CD14-positive monocyte (primary cell): ENCODE measurements at regions not wholly inside any gene's neighbourhood (a gene's known extent, or its start where the extent isn't known, plus 50 kb on each side); places are given as distances from the start of the nearest gene placed in this dataset.
"Not testable (repeated sequence)": the region's sequence is repeated elsewhere in the genome, so short reads cannot be mapped to it uniquely, and the experiment has no call there.

Experiments used
- DNase-seq, 3 donors: peaks; one replicate each; pipeline ENCODE4 v3.0.0-alpha.2; 2011 to 2022
- H2AFZ ChIP-seq: 2 replicates; pipeline ENCODE4 v1.6.0; 2012; ENCODE audit warnings: mild to moderate bottlenecking, low read depth, low read length, inconsistent platforms; ENCODE audit not compliant: insufficient read depth, poor library complexity, severe bottlenecking
- H3K27ac ChIP-seq, 2 donors: 1 replicate in 1 of 2; 2 replicates in 1 of 2; pipeline ENCODE4 v1.5.1; 2012 to 2013; ENCODE audit warnings: low read length in 2 of 2, control low read depth in 1 of 2, inconsistent platforms in 1 of 2, low read depth in 1 of 2, mild to moderate bottlenecking in 1 of 2
- H3K27me3 ChIP-seq, 2 donors: one replicate each; pipeline versions ENCODE4 v1.6.0 to v1.6.1; 2011 to 2013; ENCODE audit warnings: low read length in 2 of 2; ENCODE audit not compliant: control insufficient read depth in 2 of 2, insufficient read depth in 2 of 2
- H3K36me3 ChIP-seq, 2 donors: replicated peaks in 1 of 2; 1 replicate in 1 of 2; 2 replicates in 1 of 2; pipeline versions ENCODE4 v1.5.1 to v1.6.1; 2012 to 2013; ENCODE audit warnings: low read length in 2 of 2, control low read depth in 1 of 2, inconsistent platforms in 1 of 2, mild to moderate bottlenecking in 1 of 2; ENCODE audit not compliant: insufficient read depth in 2 of 2, control insufficient read depth in 1 of 2
- H3K4me1 ChIP-seq, 2 donors: 1 replicate in 1 of 2; 2 replicates in 1 of 2; pipeline versions ENCODE4 v1.5.1 to v1.6.1; 2012 to 2013; ENCODE audit warnings: low read length in 2 of 2, control low read depth in 1 of 2, inconsistent platforms in 1 of 2, mild to moderate bottlenecking in 1 of 2, moderate library complexity in 1 of 2; ENCODE audit not compliant: insufficient read depth in 2 of 2, control insufficient read depth in 1 of 2
- H3K4me2 ChIP-seq: replicated peaks from 2 replicates; pipeline ENCODE3; 2012; ENCODE audit warnings: low read length, moderate library complexity, mild to moderate bottlenecking; ENCODE audit not compliant: poor library complexity, severe bottlenecking; ENCODE audit errors: extremely low read depth
- H3K4me3 ChIP-seq, 3 experiments: fragments of 200-600 bp in 1 of 3; sonication (generic) in 1 of 3; replicated peaks in 1 of 3; 1 replicate in 2 of 3; 2 replicates in 1 of 3; pipeline ENCODE4 v1.5.1; 2011 to 2013; ENCODE audit warnings: low read length in 3 of 3, mild to moderate bottlenecking in 3 of 3, control low read depth in 2 of 3, low read depth in 2 of 3, inconsistent platforms in 1 of 3, moderate library complexity in 1 of 3
- H3K79me2 ChIP-seq: 2 replicates; pipeline ENCODE4 v1.6.0; 2012; ENCODE audit warnings: mild to moderate bottlenecking, control low read depth, inconsistent platforms, low read length, moderate library complexity; ENCODE audit not compliant: insufficient read depth
- H3K9ac ChIP-seq: 2 replicates; pipeline ENCODE4 v1.6.0; 2017; ENCODE audit warnings: low read length, mild to moderate bottlenecking; ENCODE audit not compliant: insufficient read depth, poor library complexity, severe bottlenecking
- H3K9me3 ChIP-seq, 2 donors: replicated peaks in 1 of 2; 1 replicate in 1 of 2; 2 replicates in 1 of 2; pipeline versions ENCODE4 v1.5.1 to v1.6.1; 2012 to 2013; ENCODE audit warnings: low read length in 2 of 2, control low read depth in 1 of 2; ENCODE audit not compliant: control insufficient read depth in 1 of 2, insufficient read depth in 1 of 2
- H4K20me1 ChIP-seq: 2 replicates; pipeline ENCODE4 v1.6.0; 2012; ENCODE audit warnings: mild to moderate bottlenecking, low read length, control low read depth, moderate library complexity; ENCODE audit not compliant: insufficient read depth
- H3K27ac Mint-ChIP-seq, 7 donors: one replicate each; pipeline ENCODE4 v1.8.0; 2020; ENCODE audit warnings: mild to moderate bottlenecking in 7 of 7, mixed read lengths in 7 of 7, moderate library complexity in 6 of 7, inconsistent platforms in 2 of 7
- H3K27me3 Mint-ChIP-seq, 3 donors: one replicate each; pipeline ENCODE4 v1.8.0; 2021 to 2022; ENCODE audit warnings: low read depth in 3 of 3, mild to moderate bottlenecking in 3 of 3, mixed read lengths in 3 of 3, moderate library complexity in 3 of 3, inconsistent platforms in 1 of 3
- H3K36me3 Mint-ChIP-seq, 2 donors: one replicate each; pipeline ENCODE4 v1.8.0; 2020; ENCODE audit warnings: mixed read lengths in 2 of 2, inconsistent platforms in 1 of 2, mild to moderate bottlenecking in 1 of 2
- H3K4me1 Mint-ChIP-seq: one replicate; pipeline ENCODE4 v1.8.0; 2020; ENCODE audit warnings: mild to moderate bottlenecking, mixed read lengths
- H3K4me3 Mint-ChIP-seq, 2 donors: one replicate each; pipeline ENCODE4 v1.8.0; 2020; ENCODE audit warnings: mild to moderate bottlenecking in 2 of 2, mixed read lengths in 2 of 2, moderate library complexity in 1 of 2
- H3K9me3 Mint-ChIP-seq, 7 donors: one replicate each; pipeline ENCODE4 v1.8.0; 2020 to 2022; ENCODE audit warnings: mixed read lengths in 7 of 7, mild to moderate bottlenecking in 6 of 7, moderate library complexity in 6 of 7, inconsistent platforms in 2 of 7
- WGBS: methylation state at CpG from one replicate; pipeline ENCODE4 v1.1.5; 2013; ENCODE audit warnings: missing lambda C conversion rate; ENCODE audit not compliant: insufficient coverage; 5-methylcytosine and 5-hydroxymethylcytosine counted together
- intact Hi-C, 2 donors: fragments of 100-400 bp; cut with micrococcal nuclease; formaldehyde crosslinking; loops; one replicate each; pipeline versions ENCODE4 v1.15.0 to v1.15.1; 2023
- TF ChIP-seq, protein P1 (sequence below): fragments of 200-600 bp; IDR thresholded peaks from one replicate; pipeline ENCODE4 v1.8.0; 2022; ENCODE audit warnings: antibody characterized with exemption, mild to moderate bottlenecking

DNA sequence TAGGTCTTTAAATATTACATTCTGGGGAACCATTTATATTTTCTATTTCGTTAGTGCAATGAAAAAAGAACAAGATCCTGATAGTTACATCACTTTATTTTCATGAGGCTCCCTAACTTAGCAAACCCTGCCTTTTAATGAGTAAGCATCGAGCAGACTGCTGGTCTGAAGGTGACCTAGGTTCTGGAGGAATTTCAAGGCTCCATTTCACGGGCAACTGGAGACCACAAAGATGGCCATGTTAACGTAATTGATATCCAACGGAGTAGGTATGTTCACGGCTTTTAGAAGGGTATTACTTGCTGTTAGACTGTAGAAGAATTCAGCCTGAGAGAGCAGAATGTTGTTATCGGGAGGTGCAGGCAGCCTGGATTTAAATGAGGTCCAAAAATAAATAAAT lies 1597.6 kb downstream of the EFNB2 start:
- Histone ChIP-seq H3K27me3 (no peaks in the 10 kb centered on the region), H3K4me1 (no peaks in the 10 kb centered on the region), H3K9me3 (no peaks in the 10 kb centered on the region), H3K27ac (no peak overlapping the region), H2AFZ (no peak overlapping the region), H3K4me2 (no peak overlapping the region), H3K36me3 (no peaks in the 10 kb centered on the region), H4K20me1 (no peaks in the 10 kb centered on the region), H3K4me3 (no peak overlapping the region), H3K79me2 (no peaks in the 10 kb centered on the region), H3K9ac (no peak overlapping the region)
- Mint-ChIP-seq H3K36me3 (no peaks in the 10 kb centered on the region), H3K4me3 (no peak overlapping the region), H3K4me1 (peaks cover 8% of the 10 kb centered on the region), H3K9me3 (peaks cover 2 to 9% (median 5%) of the 10 kb centered on the region in 7 donors), H3K27me3 (peaks cover 0 to 1% (median 0%) of the 10 kb centered on the region in 3 donors), H3K27ac (no peak overlapping the region)
- WGBS: 94% methylated on average over 5 of the region's 7 CpGs
- TF ChIP-seq, protein P1, sequence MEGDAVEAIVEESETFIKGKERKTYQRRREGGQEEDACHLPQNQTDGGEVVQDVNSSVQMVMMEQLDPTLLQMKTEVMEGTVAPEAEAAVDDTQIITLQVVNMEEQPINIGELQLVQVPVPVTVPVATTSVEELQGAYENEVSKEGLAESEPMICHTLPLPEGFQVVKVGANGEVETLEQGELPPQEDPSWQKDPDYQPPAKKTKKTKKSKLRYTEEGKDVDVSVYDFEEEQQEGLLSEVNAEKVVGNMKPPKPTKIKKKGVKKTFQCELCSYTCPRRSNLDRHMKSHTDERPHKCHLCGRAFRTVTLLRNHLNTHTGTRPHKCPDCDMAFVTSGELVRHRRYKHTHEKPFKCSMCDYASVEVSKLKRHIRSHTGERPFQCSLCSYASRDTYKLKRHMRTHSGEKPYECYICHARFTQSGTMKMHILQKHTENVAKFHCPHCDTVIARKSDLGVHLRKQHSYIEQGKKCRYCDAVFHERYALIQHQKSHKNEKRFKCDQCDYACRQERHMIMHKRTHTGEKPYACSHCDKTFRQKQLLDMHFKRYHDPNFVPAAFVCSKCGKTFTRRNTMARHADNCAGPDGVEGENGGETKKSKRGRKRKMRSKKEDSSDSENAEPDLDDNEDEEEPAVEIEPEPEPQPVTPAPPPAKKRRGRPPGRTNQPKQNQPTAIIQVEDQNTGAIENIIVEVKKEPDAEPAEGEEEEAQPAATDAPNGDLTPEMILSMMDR: no peak
- DNase-seq: no peak
- intact Hi-C loops: no loop called here

DNA sequence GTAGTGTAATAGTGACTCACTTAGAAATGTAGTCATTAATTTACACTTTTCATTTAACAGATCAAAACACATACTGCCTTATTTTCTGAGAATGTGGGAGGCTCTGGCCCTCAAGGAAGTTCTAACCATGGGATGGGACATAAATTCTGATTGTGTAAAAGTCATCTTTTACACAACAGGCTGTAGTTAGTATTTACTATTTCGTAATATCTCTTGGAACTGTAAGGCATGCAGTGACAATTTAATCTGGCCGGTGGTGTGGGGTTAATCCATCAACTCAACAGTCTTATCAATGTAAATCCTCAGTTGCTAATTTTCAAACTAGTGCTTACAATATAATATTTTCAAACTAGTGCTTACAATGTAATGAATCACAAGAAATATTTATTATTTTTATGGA lies 1599.2 kb downstream of the EFNB2 start:
- no peaks in the 10 kb centered on the region for H4K20me1 ChIP-seq
- H3K9me3 ChIP-seq: no peaks in the 10 kb centered on the region
- Mint-ChIP-seq H3K4me1 (peaks cover 6% of the 10 kb centered on the region), H3K36me3 (no peaks in the 10 kb centered on the region), H3K9me3 (peaks cover 2 to 9% (median 5%) of the 10 kb centered on the region in 7 donors), H3K4me3 (no peak overlapping the region), H3K27ac (no peak overlapping the region), H3K27me3 (peaks cover 0 to 1% (median 0%) of the 10 kb centered on the region in 3 donors)
- no peaks in the 10 kb centered on the region for H3K4me1 ChIP-seq
- WGBS: no CpG with 5 or more reads among the region's 2 CpGs
- H3K36me3 ChIP-seq: no peaks in the 10 kb centered on the region
- DNase-seq: no peak
- H3K79me2 ChIP-seq: no peaks in the 10 kb centered on the region
- no peak overlapping the region for H3K4me2 ChIP-seq
- no peak overlapping the region for H3K9ac ChIP-seq
- intact Hi-C loops: no loop called here
- H2AFZ ChIP-seq: no peak overlapping the region
- TF ChIP-seq, protein P1: no peak
- no peak overlapping the region for H3K27ac ChIP-seq
- H3K4me3 ChIP-seq: no peak overlapping the region
- no peaks in the 10 kb centered on the region for H3K27me3 ChIP-seq

DNA sequence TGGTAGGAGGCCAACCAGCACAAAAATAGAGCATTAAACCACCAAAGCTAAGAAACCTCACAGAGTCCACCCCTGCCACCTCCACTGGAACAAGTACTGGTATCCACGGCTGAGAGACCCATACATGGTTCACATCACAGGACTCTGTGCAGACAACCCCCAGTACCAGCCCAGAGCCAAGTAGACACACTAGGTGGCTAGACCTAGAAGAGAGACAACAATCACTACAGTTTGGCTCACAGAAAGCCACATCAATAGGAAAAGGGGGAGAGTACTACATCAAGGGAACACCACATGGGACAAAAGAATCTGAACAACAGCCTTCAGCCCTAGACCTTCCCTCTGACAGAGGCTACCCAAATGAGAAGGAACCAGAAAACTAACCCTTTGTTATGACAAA lies 1614.9 kb downstream of the EFNB2 start:
- H3K4me1 Mint-ChIP-seq, H3K4me2 ChIP-seq, H2AFZ ChIP-seq, H3K4me3 Mint-ChIP-seq, H3K4me1 ChIP-seq, H3K36me3 Mint-ChIP-seq, H3K9ac ChIP-seq, H3K27me3 ChIP-seq, intact Hi-C loops, H3K36me3 ChIP-seq, H3K4me3 ChIP-seq, H3K79me2 ChIP-seq, DNase-seq, H3K27ac Mint-ChIP-seq, H4K20me1 ChIP-seq, H3K27ac ChIP-seq, H3K27me3 Mint-ChIP-seq: not testable (repeated sequence)
- 100% methylated on average over 1 of the region's 1 CpG for WGBS
- H3K9me3 ChIP-seq: peaks cover 4 to 16% of the 10 kb centered on the region in 2 donors
- peaks cover 10 to 25% (median 16%) of the 10 kb centered on the region in 7 donors for H3K9me3 Mint-ChIP-seq
